ENCODE measurements at regions not wholly inside any gene's neighbourhood (a gene's known extent, or its start where the extent isn't known, plus 50 kb on each side); places are given as distances from the start of the nearest gene placed in this dataset.

DNA sequence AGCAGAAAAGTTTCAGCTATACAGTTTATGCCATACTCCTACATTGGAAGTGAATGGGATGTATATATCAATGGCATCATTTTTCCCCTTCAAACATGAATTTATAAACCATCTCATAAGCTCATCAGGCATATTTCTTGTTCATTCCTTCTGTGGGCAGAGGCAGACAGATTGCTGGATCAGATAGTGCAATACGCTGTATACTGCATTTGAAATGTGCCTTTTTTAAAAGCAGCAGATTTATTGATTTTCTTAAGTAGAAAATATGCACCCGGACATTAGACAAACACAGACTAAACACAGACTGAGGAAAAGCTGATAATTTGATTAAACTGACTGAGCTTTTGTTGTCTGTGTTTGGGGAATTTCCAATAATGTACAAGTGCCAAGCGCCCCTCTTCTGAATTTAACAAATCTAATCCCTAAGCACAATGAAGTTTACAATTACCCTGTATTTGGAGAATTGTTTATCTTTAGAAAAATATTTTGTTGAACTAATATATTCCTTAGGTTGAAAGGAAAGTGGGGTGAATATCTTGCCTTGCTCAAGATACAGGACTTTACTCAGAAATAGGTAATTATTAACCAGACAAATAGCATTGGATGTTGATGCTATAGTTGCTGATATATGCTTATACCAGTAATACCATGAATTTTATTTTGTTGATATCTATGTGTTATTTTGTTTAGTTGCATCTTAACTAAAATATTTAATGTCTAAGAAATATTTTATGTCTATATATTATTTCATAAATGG lies 566.6 kb upstream of the MEF2C start:
- H3K9me1 ChIP-seq (ENCODE audit: insufficient read depth, low read length) = no peaks in the 10 kb centered on the region
- no peaks in the 10 kb centered on the region for H3K36me3 ChIP-seq (ENCODE audit: control insufficient read depth, insufficient read depth, low read length)
- no CpG with 5 or more reads among the region's 3 CpGs for WGBS, 2 experiments (ENCODE audit: extremely low coverage in 2 of 2, insufficient read length in 1 of 2)
- no peak for TF ChIP-seq FOS (IDR thresholded peaks at IDR 0.05; ENCODE audit: low read depth, low read length)
- TF ChIP-seq RFX5 (IDR thresholded peaks at IDR 0.05; ENCODE audit: low read depth, low read length) = no peak
- no peak for TF ChIP-seq CHD1 (IDR thresholded peaks at IDR 0.05; ENCODE audit: low read depth, low read length)
- TF ChIP-seq CEBPB (IDR thresholded peaks at IDR 0.05; ENCODE audit: low read depth, low read length) = no peak
- TF ChIP-seq MAZ (IDR thresholded peaks at IDR 0.05; ENCODE audit: borderline replicate concordance, low read depth, low read length) = no peak
- TF ChIP-seq BHLHE40 (IDR thresholded peaks at IDR 0.05; ENCODE audit: low read depth, low read length) = no peak
- TF ChIP-seq NFE2L2 (IDR thresholded peaks at IDR 0.05; ENCODE audit: low read depth, low read length) = no peak
- no peak for TF ChIP-seq RAD21 (IDR thresholded peaks at IDR 0.05; ENCODE audit: low read length)
- TF ChIP-seq, protein P1, sequence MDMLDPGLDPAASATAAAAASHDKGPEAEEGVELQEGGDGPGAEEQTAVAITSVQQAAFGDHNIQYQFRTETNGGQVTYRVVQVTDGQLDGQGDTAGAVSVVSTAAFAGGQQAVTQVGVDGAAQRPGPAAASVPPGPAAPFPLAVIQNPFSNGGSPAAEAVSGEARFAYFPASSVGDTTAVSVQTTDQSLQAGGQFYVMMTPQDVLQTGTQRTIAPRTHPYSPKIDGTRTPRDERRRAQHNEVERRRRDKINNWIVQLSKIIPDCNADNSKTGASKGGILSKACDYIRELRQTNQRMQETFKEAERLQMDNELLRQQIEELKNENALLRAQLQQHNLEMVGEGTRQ (IDR thresholded peaks at IDR 0.05; ENCODE audit: low read depth, low read length) = no peak
- TF ChIP-seq, protein P2, sequence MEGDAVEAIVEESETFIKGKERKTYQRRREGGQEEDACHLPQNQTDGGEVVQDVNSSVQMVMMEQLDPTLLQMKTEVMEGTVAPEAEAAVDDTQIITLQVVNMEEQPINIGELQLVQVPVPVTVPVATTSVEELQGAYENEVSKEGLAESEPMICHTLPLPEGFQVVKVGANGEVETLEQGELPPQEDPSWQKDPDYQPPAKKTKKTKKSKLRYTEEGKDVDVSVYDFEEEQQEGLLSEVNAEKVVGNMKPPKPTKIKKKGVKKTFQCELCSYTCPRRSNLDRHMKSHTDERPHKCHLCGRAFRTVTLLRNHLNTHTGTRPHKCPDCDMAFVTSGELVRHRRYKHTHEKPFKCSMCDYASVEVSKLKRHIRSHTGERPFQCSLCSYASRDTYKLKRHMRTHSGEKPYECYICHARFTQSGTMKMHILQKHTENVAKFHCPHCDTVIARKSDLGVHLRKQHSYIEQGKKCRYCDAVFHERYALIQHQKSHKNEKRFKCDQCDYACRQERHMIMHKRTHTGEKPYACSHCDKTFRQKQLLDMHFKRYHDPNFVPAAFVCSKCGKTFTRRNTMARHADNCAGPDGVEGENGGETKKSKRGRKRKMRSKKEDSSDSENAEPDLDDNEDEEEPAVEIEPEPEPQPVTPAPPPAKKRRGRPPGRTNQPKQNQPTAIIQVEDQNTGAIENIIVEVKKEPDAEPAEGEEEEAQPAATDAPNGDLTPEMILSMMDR (conservative IDR thresholded peaks at IDR 0.05; ENCODE audit: low read depth, low read length) = no peak
- TF ChIP-seq SMC3 (IDR thresholded peaks at IDR 0.05; ENCODE audit: low read depth, low read length) = no peak
- TF ChIP-seq MXI1 (IDR thresholded peaks at IDR 0.05; ENCODE audit: borderline replicate concordance, low read depth, low read length) = no peak
- TF ChIP-seq, protein P3, sequence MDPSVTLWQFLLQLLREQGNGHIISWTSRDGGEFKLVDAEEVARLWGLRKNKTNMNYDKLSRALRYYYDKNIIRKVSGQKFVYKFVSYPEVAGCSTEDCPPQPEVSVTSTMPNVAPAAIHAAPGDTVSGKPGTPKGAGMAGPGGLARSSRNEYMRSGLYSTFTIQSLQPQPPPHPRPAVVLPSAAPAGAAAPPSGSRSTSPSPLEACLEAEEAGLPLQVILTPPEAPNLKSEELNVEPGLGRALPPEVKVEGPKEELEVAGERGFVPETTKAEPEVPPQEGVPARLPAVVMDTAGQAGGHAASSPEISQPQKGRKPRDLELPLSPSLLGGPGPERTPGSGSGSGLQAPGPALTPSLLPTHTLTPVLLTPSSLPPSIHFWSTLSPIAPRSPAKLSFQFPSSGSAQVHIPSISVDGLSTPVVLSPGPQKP (IDR thresholded peaks at IDR 0.05; ENCODE audit: borderline replicate concordance, low read depth, low read length) = no peak
- no peak for TF ChIP-seq POLR2A (IDR thresholded peaks at IDR 0.05; ENCODE audit: low read depth, low read length)
- no peak for TF ChIP-seq MAFK (IDR thresholded peaks at IDR 0.05; ENCODE audit: low read depth, low read length)
- no peak for TF ChIP-seq RCOR1 (IDR thresholded peaks at IDR 0.05; ENCODE audit: insufficient replicate concordance, low read length)
- H4K8ac ChIP-seq (ENCODE audit: low read depth in 2 of 2, low read length in 2 of 2) = no peak overlapping the region
- H3K23ac ChIP-seq (ENCODE audit: low read depth, low read length) = no peak overlapping the region
- H3K4ac ChIP-seq (ENCODE audit: low read depth, low read length) = no peak overlapping the region
- ATAC-seq (ENCODE audit: low read depth) = no peak
- dilution Hi-C loops (cut with HindIII; ENCODE audit: low sequenced_read_pairs, unreplicated experiment) (no loop called here), intact Hi-C loops (cut with micrococcal nuclease) (no loop called here), in situ Hi-C loops (cut with MboI; ENCODE audit: low sequenced_read_pairs) (no loop called here)
- no peaks in the 10 kb centered on the region for H3K9me3 ChIP-seq (ENCODE audit: control insufficient read depth, insufficient read depth, low read length)
- no peak overlapping the region for H3K56ac ChIP-seq (ENCODE audit: extremely low read depth, insufficient read depth, low read length)
- no peak overlapping the region for H3K18ac ChIP-seq (ENCODE audit: low read depth, low read length)
- peaks cover 2% of the 10 kb centered on the region for H3K27me3 ChIP-seq (ENCODE audit: control insufficient read depth, insufficient read depth, low read length)
- ChIA-PET CTCF (no interaction called here), POLR2A (ENCODE audit: unreplicated experiment) (no interaction called here)
- no peak overlapping the region for H2BK5ac ChIP-seq (ENCODE audit: low read depth, low read length, poor library complexity, severe bottlenecking)
- no peak overlapping the region for H2BK20ac ChIP-seq (ENCODE audit: low read depth, low read length)
- H2BK120ac ChIP-seq (ENCODE audit: low read depth, low read length) = no peak overlapping the region
- H2AFZ ChIP-seq (replicated peaks; ENCODE audit: low read length, poor library complexity) = no peak overlapping the region
- H4K20me1 ChIP-seq (ENCODE audit: insufficient read depth, low read length) = no peaks in the 10 kb centered on the region
- H2BK15ac ChIP-seq (ENCODE audit: low read depth, low read length) = no peak overlapping the region
- H3K27ac ChIP-seq (ENCODE audit: insufficient read depth, low read length) = no peak overlapping the region
- no peak overlapping the region for H2AK5ac ChIP-seq (ENCODE audit: low read depth, low read length)
- no peak overlapping the region for H3K4me2 ChIP-seq (ENCODE audit: low read depth, low read length)
- no peak overlapping the region for H4K5ac ChIP-seq (ENCODE audit: low read depth, low read length)
- no peak overlapping the region for H4K91ac ChIP-seq (ENCODE audit: insufficient read depth, low read depth, low read length)
- no peak overlapping the region for H2AK9ac ChIP-seq (replicated peaks; ENCODE audit: low read depth, low read length, poor library complexity)
- no peak overlapping the region for H3K4me3 ChIP-seq (ENCODE audit: insufficient read depth, low read depth, low read length)
- DNase-seq = no peak
- H3K79me1 ChIP-seq (ENCODE audit: low read depth in 1 of 2, low read length in 2 of 2) = no peaks in the 10 kb centered on the region
- no peaks in the 10 kb centered on the region for H3K4me1 ChIP-seq (ENCODE audit: control insufficient read depth, insufficient read depth, low read length)
- no peak overlapping the region for H3K9ac ChIP-seq (ENCODE audit: low read depth, low read length)
- H3K14ac ChIP-seq (replicated peaks; ENCODE audit: low read depth, low read length) = no peak overlapping the region
- BruUV-seq (replicated peaks) = no TSS peak
